Mucosa of descending colon (tissue), 3 donors: ENCODE measurements at regions not wholly inside any gene's neighbourhood (a gene's known extent, or its start where the extent isn't known, plus 50 kb on each side); places are given as distances from the start of the nearest gene placed in this dataset.

Experiments used
- ATAC-seq: fragments of 200-7000 bp; cut with Tn5 transposase; one replicate; pipeline ENCODE4 v1.9.1; 2020; ENCODE audit warnings: mild to moderate bottlenecking, moderate library complexity
- DNase-seq, 3 donors: peaks; one replicate each; pipeline ENCODE4 v3.0.0-alpha.2; 2020
- H3K36me3 ChIP-seq: fragments of 200-600 bp; one replicate; pipeline ENCODE4 v1.8.0; 2021; ENCODE audit warnings: low read depth, mild to moderate bottlenecking
- H3K4me1 ChIP-seq: fragments of 200-600 bp; one replicate; pipeline ENCODE4 v1.8.0; 2021; ENCODE audit warnings: low read depth, mild to moderate bottlenecking
- H3K4me3 ChIP-seq: fragments of 200-600 bp; one replicate; pipeline ENCODE4 v1.8.0; 2021; ENCODE audit warnings: mild to moderate bottlenecking
- H3K9me3 ChIP-seq: fragments of 200-600 bp; one replicate; pipeline ENCODE4 v1.8.0; 2021; ENCODE audit warnings: mild to moderate bottlenecking
- CTCF ChIP-seq: fragments of 200-600 bp; IDR thresholded peaks from one replicate; pipeline ENCODE4 v1.8.0; 2022; ENCODE audit warnings: antibody characterized with exemption, mild to moderate bottlenecking
- intact Hi-C, 2 donors: fragments of 100-400 bp; cut with DNase I in 1 of 2; cut with micrococcal nuclease in 1 of 2; formaldehyde crosslinking; loops; one replicate each; pipeline versions ENCODE4 v1.11.0 to v1.11.1; 2022; cut with DNase I, micrococcal nuclease
- donor health status: DM: no; HTN: no; CAD: no; lungs with moderate emphysema.
- donor health status: DM: no; HTN: no; CAD: no.
- donor health status: DM: no; HTN: yes; CAD: no.

GRCh38 chr6:133741375-133741861 is 147.5 kb upstream of the TCF21 start:
- intact Hi-C loops = no loop called here
- Histone ChIP-seq H3K9me3 (no peaks in the 10 kb centered on the region), H3K4me3 (no peak overlapping the region), H3K36me3 (no peaks in the 10 kb centered on the region), H3K4me1 (no peaks in the 10 kb centered on the region)
- peak; percentile 18 for ATAC-seq
- DNase-seq = no peak
- no peak for TF ChIP-seq CTCF

- intact Hi-C loops = no loop called here
Measured at GRCh38 chr6:133743621-133744020, 145.3 kb upstream of the TCF21 start.

GRCh38 chr6:133746417-133746770 is 142.5 kb upstream of the TCF21 start:
- intact Hi-C loops = no loop called here
- Histone ChIP-seq H3K4me1 (no peaks in the 10 kb centered on the region), H3K36me3 (no peaks in the 10 kb centered on the region), H3K9me3 (no peaks in the 10 kb centered on the region), H3K4me3 (no peak overlapping the region)
- ATAC-seq (no peak), DNase-seq (no peak)
- TF ChIP-seq CTCF = no peak

More at GRCh38 chr6:133743621-133744020, 145.3 kb upstream of the TCF21 start:
- DNase-seq (no peak), ATAC-seq (no peak)
- TF ChIP-seq CTCF = no peak
- Histone ChIP-seq H3K4me3 (no peak overlapping the region), H3K4me1 (no peaks in the 10 kb centered on the region), H3K36me3 (no peaks in the 10 kb centered on the region), H3K9me3 (no peaks in the 10 kb centered on the region)

- intact Hi-C loops = no loop called here
- TF ChIP-seq CTCF = no peak
- no peak for DNase-seq
- Histone ChIP-seq H3K4me3 (no peak overlapping the region), H3K9me3 (no peaks in the 10 kb centered on the region), H3K4me1 (no peaks in the 10 kb centered on the region), H3K36me3 (no peaks in the 10 kb centered on the region)
- ATAC-seq = no peak
Measured at GRCh38 chr6:133748628-133749027, 140.3 kb upstream of the TCF21 start.

GRCh38 chr6:133749427-133749826 is 139.5 kb upstream of the TCF21 start:
- no peaks in the 10 kb centered on the region for H3K36me3 ChIP-seq
- intact Hi-C loops = no loop called here
- ATAC-seq = no peak

More at GRCh38 chr6:133749427-133749826, 139.5 kb upstream of the TCF21 start:
- H3K4me1 ChIP-seq = no peaks in the 10 kb centered on the region
- no peak for DNase-seq
- H3K4me3 ChIP-seq = no peak overlapping the region
- no peaks in the 10 kb centered on the region for H3K9me3 ChIP-seq
- TF ChIP-seq CTCF = no peak
